A673 (cell line): ENCODE measurements at regions not wholly inside any gene's neighbourhood (a gene's known extent, or its start where the extent isn't known, plus 50 kb on each side); places are given as distances from the start of the nearest gene placed in this dataset.

ENCODE experiments used
- EZH2 ChIP-seq: fragments of 200-600 bp; sonication (generic); IDR thresholded peaks from 2 replicates; pipeline ENCODE4 v1.6.1; 2017; ENCODE audit warnings: borderline replicate concordance, low read depth, mild to moderate bottlenecking, mixed read lengths, antibody characterized with exemption, low read length; ENCODE audit not compliant: poor library complexity, severe bottlenecking
- TF ChIP-seq, protein P1 (sequence below): fragments of 300-800, 200-600 bp; sonication (generic); conservative IDR thresholded peaks from 2 replicates; pipeline ENCODE4 v1.5.1; 2017; ENCODE audit warnings: low read depth, mild to moderate bottlenecking, antibody characterized with exemption, low read length, moderate library complexity, mixed read lengths

DNA sequence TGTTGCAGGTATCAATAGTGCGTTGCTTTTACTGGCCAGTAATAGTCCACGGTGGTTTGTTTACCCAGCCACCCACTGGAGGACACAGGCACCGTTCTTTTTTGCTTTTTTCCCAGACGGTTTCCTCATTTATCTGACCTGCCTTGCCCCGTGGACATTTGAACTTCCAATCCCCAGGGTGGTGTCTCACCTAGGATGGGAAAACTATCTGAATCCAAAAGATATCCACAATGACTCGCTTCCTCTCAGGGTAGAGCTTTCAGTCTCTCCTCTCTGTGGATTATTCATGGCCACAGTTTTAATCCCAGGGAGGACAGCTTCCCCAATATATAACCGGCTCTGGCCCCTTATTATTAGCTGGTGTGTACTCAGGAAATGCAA lies 170.8 kb downstream of the FOXO1 start:
- TF ChIP-seq, protein P1, sequence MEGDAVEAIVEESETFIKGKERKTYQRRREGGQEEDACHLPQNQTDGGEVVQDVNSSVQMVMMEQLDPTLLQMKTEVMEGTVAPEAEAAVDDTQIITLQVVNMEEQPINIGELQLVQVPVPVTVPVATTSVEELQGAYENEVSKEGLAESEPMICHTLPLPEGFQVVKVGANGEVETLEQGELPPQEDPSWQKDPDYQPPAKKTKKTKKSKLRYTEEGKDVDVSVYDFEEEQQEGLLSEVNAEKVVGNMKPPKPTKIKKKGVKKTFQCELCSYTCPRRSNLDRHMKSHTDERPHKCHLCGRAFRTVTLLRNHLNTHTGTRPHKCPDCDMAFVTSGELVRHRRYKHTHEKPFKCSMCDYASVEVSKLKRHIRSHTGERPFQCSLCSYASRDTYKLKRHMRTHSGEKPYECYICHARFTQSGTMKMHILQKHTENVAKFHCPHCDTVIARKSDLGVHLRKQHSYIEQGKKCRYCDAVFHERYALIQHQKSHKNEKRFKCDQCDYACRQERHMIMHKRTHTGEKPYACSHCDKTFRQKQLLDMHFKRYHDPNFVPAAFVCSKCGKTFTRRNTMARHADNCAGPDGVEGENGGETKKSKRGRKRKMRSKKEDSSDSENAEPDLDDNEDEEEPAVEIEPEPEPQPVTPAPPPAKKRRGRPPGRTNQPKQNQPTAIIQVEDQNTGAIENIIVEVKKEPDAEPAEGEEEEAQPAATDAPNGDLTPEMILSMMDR: no peak
- TF ChIP-seq EZH2: no peak
